GM21786 (cell line): ENCODE measurements at regions not wholly inside any gene's neighbourhood (a gene's known extent, or its start where the extent isn't known, plus 50 kb on each side); places are given as distances from the start of the nearest gene placed in this dataset.
"Not testable (repeated sequence)": the region's sequence is repeated elsewhere in the genome, so short reads cannot be mapped to it uniquely, and the experiment has no call there.

Experiments used
- ATAC-seq: cut with Tn5 transposase; IDR thresholded peaks from one replicate; pipeline ENCODE4 v1.9.1; 2021; ENCODE audit not compliant: unreplicated experiment

GRCh38 chr6:155654474-155654873, 198.8 kb upstream of the NOX3 start:
- no peak for ATAC-seq

DNA sequence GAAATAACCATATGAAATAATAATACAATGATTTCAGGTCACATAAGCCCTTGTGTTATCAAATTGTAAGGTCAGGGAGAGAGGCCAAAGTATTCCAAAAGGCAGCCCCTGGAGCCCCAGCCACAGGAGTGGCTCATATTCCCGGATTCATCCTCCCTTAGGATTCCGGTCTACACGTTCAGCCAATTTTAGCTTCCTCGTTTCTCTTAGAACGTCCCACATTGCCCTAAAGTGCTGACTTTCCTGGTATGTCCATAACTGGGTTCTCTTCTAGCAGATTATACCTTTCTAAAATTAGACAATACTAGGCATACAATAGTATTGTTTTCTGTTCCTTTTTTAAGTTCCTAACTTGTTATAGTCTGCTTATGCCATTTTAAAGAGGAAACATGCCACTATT, 192.7 kb upstream of the NOX3 start:
- ATAC-seq: no peak

- ATAC-seq: no peak
Measured at GRCh38 chr6:155647354-155647753, 191.7 kb upstream of the NOX3 start.

- no peak for ATAC-seq
Measured at GRCh38 chr6:155646443-155646842, 190.8 kb upstream of the NOX3 start.

DNA sequence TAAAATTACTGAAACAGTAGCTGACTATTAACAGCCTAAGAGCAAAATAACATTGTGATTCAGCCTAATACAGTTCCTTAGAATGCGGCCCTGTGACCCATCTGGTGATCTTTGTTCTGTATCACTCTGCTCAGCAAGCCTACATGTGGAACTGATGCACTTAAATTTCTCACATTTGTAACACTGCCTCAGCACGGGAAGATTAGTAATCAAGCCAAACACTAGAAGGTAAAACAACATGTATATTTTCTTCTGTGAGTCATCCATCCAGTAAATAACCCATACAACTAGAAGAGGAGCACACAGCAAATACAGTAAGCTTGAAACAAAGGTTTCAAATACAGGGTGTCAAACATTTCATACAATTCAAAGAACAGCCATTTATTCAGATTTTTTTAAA, 189.7 kb upstream of the NOX3 start:
- ATAC-seq: no peak

DNA sequence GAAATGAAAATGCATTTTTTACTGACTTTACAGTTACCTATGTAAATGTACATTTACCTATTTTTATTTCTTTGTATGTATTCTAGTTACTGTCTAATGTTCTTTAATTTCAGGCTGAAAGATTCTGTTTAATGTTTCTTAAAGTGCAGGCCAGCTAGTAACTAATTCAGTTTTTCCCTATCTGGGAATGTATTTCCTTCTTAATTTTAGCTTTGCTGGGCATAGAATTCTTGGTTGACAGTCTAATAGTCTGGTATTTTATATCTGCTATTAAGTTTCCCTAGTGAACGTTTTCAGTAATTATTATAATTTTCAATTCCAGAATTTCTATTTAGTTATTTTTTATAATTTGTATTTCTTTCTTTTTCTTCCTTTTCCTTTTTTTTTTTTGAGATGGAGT, 186.0 kb upstream of the NOX3 start:
- no peak for ATAC-seq

- ATAC-seq: no peak
Measured at GRCh38 chr6:155638200-155638599, 182.6 kb upstream of the NOX3 start.

- no peak for ATAC-seq
Measured at GRCh38 chr6:155635416-155635815, 179.8 kb upstream of the NOX3 start.

DNA sequence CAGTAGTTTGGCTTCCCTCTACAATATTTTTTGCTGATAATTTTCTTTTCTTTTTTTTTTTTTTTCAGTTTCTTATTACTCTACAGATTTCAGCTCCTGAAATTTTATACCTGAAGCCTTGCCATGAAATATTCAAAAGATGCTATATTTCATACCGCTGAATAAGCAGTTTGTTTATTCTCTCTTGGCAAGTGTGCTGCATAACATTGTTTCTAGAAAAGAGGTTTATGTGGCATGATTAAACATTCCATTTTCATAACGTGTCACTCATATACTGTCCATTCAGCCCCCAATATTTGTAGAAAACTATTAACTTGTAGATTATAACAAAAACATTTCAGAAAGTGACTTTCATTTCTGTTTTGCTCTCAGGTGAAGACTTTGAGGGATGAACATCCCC, 174.4 kb upstream of the NOX3 start:
- ATAC-seq: no peak

DNA sequence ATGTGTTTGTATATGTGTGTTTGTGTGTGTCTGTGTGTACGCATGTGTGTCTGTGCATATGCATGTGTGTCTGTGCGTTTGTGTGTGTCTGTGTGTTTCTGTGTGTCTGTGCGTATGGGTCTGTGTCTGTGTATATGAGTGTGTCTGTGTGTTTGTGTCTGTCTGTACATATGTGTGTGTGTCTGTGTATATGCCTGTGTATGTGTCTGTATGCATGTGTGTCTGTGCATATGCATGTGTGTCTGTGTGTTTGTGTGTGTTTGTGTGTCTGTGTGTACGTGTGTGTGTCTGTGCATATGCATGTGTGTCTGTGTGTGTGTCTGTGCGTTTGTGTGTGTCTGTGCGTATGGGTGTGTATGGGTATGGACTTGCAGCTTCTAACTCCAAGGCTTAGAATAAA, 174.0 kb upstream of the NOX3 start:
- ATAC-seq: no peak

- peak; percentile 64 for ATAC-seq
Measured at GRCh38 chr6:155628306-155628705, 172.7 kb upstream of the NOX3 start.

DNA sequence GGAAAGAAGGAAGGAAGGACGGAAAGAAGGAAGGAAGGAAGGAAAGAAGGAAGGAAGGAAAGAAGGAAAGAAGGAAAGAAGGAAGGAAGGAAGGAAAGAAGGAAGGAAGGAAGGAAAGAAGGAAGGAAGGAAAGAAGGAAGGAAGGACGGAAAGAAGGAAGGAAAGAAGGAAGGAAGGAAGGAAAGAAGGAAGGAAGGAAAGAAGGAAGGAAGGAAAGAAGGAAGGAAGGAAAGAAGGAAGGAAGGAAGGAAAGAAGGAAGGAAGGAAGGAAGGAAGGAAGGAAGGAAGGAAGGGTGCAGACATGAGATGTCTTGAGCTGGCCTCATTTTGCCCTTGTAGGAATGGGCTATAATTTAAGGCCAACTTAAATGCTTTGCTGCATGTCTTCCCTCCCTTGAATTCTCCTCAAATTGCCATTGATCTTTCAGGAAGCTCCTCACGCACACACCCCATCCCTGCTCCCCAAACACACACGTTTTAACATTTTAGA, 172.1 kb upstream of the NOX3 start:
- ATAC-seq: not testable (repeated sequence)

GRCh38 chr6:155623450-155624178, 168.0 kb upstream of the NOX3 start:
- no peak for ATAC-seq

- ATAC-seq: no peak
Measured at GRCh38 chr6:155614606-155615005, 159.0 kb upstream of the NOX3 start.

DNA sequence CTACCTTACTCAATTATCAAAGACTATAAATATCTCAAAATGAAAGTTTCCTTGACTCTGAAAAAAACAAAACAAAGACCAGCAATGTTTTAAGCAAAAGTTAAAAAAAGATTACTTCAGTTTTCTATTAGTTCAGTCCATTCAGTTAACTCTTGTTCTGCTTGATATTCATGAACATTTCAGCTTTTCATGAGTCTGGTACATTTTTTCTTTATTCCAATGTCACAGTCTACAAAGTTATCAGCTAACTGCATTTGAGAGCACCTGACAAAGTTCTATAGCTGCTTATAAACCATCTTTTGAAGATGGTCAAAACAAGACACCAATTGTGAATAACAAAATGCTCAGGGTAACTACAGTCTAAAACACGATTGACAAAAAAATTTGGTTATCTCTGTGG, 156.1 kb upstream of the NOX3 start:
- no peak for ATAC-seq

DNA sequence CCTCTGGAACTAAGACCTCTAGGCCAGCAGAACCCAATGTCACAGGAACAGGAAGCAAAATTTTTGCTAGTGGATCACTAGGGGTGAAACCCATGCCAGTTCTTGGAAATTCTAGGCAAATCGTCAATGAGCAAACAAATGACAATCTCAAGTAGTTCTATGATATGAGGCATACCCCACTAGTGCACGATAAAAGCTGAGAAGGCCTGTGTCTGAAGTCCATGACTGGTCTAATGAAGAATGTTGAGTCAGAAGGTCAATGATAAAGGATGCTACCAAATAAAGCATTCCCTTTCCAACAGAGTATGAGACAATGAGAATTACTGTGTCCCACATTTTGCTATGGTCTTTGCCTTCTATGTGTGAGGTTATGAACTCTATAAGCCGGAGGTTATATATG, 149.4 kb upstream of the NOX3 start:
- ATAC-seq: no peak

- no peak for ATAC-seq
Measured at GRCh38 chr6:155599561-155599960, 143.9 kb upstream of the NOX3 start.

DNA sequence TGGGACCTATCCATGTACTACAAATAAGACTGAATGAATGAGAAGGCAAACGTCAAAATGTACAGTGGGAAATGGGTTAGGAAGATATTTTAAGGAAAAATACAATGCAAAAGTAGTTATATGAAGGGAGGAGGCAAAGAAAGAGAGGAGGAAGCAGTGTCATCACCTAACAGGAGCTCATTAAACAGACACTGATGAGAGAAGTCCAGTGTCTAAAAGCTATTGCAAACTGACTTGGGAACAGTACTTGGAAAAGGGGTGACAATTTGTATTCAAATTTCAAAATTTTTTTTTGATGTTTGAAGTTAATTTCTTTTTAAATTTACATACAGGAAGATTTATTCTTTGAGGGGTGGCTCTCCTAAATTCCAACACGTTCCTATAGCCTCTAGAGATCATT, 143.5 kb upstream of the NOX3 start:
- ATAC-seq: no peak

- ATAC-seq: no peak
Measured at GRCh38 chr6:155595284-155595683, 139.6 kb upstream of the NOX3 start.

GRCh38 chr6:155591741-155592140, 136.1 kb upstream of the NOX3 start:
- no peak for ATAC-seq

GRCh38 chr6:155589190-155589589, 133.6 kb upstream of the NOX3 start:
- no peak for ATAC-seq

- no peak for ATAC-seq
Measured at GRCh38 chr6:155587817-155588216, 132.2 kb upstream of the NOX3 start.

DNA sequence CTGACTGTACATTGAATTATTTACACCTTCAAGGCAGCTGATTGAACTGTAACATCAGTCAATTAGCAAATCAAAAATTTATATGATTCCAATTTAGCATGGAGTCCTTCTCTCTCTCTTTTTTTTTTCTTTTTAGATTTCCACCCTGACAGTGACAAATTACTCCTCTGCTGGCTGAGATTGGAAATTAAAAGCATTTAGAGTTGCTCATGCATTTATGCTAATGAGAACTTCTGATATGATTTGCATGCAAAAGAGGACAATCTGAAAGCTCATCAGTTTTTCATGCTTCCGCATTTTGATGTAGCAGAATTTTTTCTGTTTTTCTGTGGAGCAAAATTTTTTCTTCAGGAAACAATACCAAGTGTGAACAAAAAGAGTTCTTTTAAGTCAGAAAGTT, 130.5 kb upstream of the NOX3 start:
- ATAC-seq: no peak
